ENCODE measurements at regions not wholly inside any gene's neighbourhood (a gene's known extent, or its start where the extent isn't known, plus 50 kb on each side); places are given as distances from the start of the nearest gene placed in this dataset.
"Not testable (repeated sequence)": the region's sequence is repeated elsewhere in the genome, so short reads cannot be mapped to it uniquely, and the experiment has no call there.

GRCh38 chr2:35932276-35932963, 423.2 kb upstream of the CRIM1 start:
- DNase-seq, result no peak

GRCh38 chr2:35931626-35932025, 424.0 kb upstream of the CRIM1 start:
- no peak for DNase-seq

GRCh38 chr2:35931115-35931514, 424.5 kb upstream of the CRIM1 start:
- DNase-seq, result no peak

GRCh38 chr2:35929551-35929950, 426.0 kb upstream of the CRIM1 start:
- DNase-seq, result no peak

GRCh38 chr2:35920061-35920460, 435.5 kb upstream of the CRIM1 start:
- DNase-seq, result no peak

- no peak for DNase-seq
These were observed 440.3 kb upstream of the CRIM1 start for GRCh38 chr2:35915261-35915660.

GRCh38 chr2:35891936-35892335, 463.6 kb upstream of the CRIM1 start:
- DNase-seq, result no peak

GRCh38 chr2:35891528-35891927, 464.1 kb upstream of the CRIM1 start:
- no peak for DNase-seq

- DNase-seq, result no peak
These were observed 468.4 kb upstream of the CRIM1 start for GRCh38 chr2:35887146-35887545.

- no peak for DNase-seq
These were observed 481.7 kb upstream of the CRIM1 start for GRCh38 chr2:35873921-35874320.

GRCh38 chr2:35871672-35872071, 483.9 kb upstream of the CRIM1 start:
- peak; percentile 4 for DNase-seq

- DNase-seq, result no peak
These were observed 484.9 kb upstream of the CRIM1 start for GRCh38 chr2:35870713-35871112.

- no peak for DNase-seq
These were observed 491.4 kb upstream of the CRIM1 start for GRCh38 chr2:35864141-35864540.

GRCh38 chr2:35858216-35858615, 497.4 kb upstream of the CRIM1 start:
- DNase-seq, result no peak

- DNase-seq, result no peak
These were observed 498.1 kb upstream of the CRIM1 start for GRCh38 chr2:35857498-35857897.

- DNase-seq, result no peak
These were observed 524.2 kb upstream of the CRIM1 start for GRCh38 chr2:35831385-35831784.

- no peak for DNase-seq
These were observed 524.7 kb upstream of the CRIM1 start for GRCh38 chr2:35830833-35831232.

- DNase-seq, result no peak
These were observed 528.5 kb upstream of the CRIM1 start for GRCh38 chr2:35827086-35827485.

GRCh38 chr2:35822716-35823115, 532.9 kb upstream of the CRIM1 start:
- DNase-seq, result no peak

- no peak for DNase-seq
These were observed 533.9 kb upstream of the CRIM1 start for GRCh38 chr2:35821675-35822074.

- DNase-seq, result no peak
These were observed 535.2 kb upstream of the CRIM1 start for GRCh38 chr2:35820391-35820790.

- no peak for DNase-seq
These were observed 536.5 kb upstream of the CRIM1 start for GRCh38 chr2:35819033-35819432.

GRCh38 chr2:35818359-35818758, 537.2 kb upstream of the CRIM1 start:
- not testable (repeated sequence) for DNase-seq

GRCh38 chr2:35814597-35814996, 541.0 kb upstream of the CRIM1 start:
- not testable (repeated sequence) for DNase-seq

- no peak for DNase-seq
These were observed 552.5 kb upstream of the CRIM1 start for GRCh38 chr2:35803126-35803525.
